HAP-1 (cell line): ENCODE measurements at regions not wholly inside any gene's neighbourhood (a gene's known extent, or its start where the extent isn't known, plus 50 kb on each side); places are given as distances from the start of the nearest gene placed in this dataset.

Source experiments
- DNase-seq, 2 experiments: peaks; one replicate each; pipeline ENCODE4 v3.0.0-alpha.2; 2016 to 2020; ENCODE audit warnings: low spot score in 2 of 2
- H3K27me3 ChIP-seq: fragments of 250-450 bp; sonication (Bioruptor Pico); 2 replicates; pipeline ENCODE4 v1.5.1; 2020; ENCODE audit warnings: low read depth, mild to moderate bottlenecking, moderate library complexity
- H3K36me3 ChIP-seq: fragments of 250-450 bp; sonication (Bioruptor Pico); replicated peaks from 2 replicates; pipeline ENCODE4 v1.5.1; 2020; ENCODE audit warnings: mild to moderate bottlenecking
- H3K4me1 ChIP-seq: fragments of 250-450 bp; sonication (Bioruptor Pico); 2 replicates; pipeline ENCODE4 v1.5.1; 2020; ENCODE audit warnings: mild to moderate bottlenecking
- H3K4me3 ChIP-seq: fragments of 250-450 bp; sonication (Bioruptor Pico); 2 replicates; pipeline ENCODE4 v1.5.1; 2020; ENCODE audit warnings: mild to moderate bottlenecking, moderate library complexity
- H3K9me3 ChIP-seq: fragments of 250-450 bp; sonication (Bioruptor Pico); 2 replicates; pipeline ENCODE4 v1.5.1; 2020; ENCODE audit warnings: mild to moderate bottlenecking, moderate library complexity
- in situ Hi-C: fragments of 300-500 bp; cut with MboI; formaldehyde crosslinking; loops from 3 replicates; pipeline ENCODE4 v1.14.3; 2020; ENCODE audit warnings: low sequenced_read_pairs, inconsistent platforms, mixed read lengths

- Histone ChIP-seq H3K27me3 (no peaks in the 10 kb centered on the region), H3K4me3 (no peak overlapping the region), H3K4me1 (no peaks in the 10 kb centered on the region), H3K36me3 (no peaks in the 10 kb centered on the region), H3K9me3 (no peaks in the 10 kb centered on the region)
- DNase-seq: no peak
- in situ Hi-C loops: no loop called here
Measured at GRCh38 chr9:136611606-136612005, 51.1 kb upstream of the EGFL7 start.

- H3K36me3 ChIP-seq: no peaks in the 10 kb centered on the region
- H3K4me1 ChIP-seq: no peaks in the 10 kb centered on the region
- H3K27me3 ChIP-seq: no peaks in the 10 kb centered on the region
- no peak overlapping the region for H3K4me3 ChIP-seq
- in situ Hi-C loops: no loop called here
- no peak for DNase-seq
- H3K9me3 ChIP-seq: no peaks in the 10 kb centered on the region
Measured at GRCh38 chr9:136611119-136611518, 51.6 kb upstream of the EGFL7 start.

GRCh38 chr9:136610426-136610825 is 52.3 kb upstream of the EGFL7 start:
- H3K4me3 ChIP-seq: no peak overlapping the region
- H3K9me3 ChIP-seq: no peaks in the 10 kb centered on the region
- in situ Hi-C loops: no loop called here
- no peak for DNase-seq
- H3K27me3 ChIP-seq: no peaks in the 10 kb centered on the region
- H3K36me3 ChIP-seq: no peaks in the 10 kb centered on the region
- H3K4me1 ChIP-seq: no peaks in the 10 kb centered on the region

GRCh38 chr9:136609838-136610311 is 52.8 kb upstream of the EGFL7 start:
- H3K4me3 ChIP-seq: no peak overlapping the region
- H3K27me3 ChIP-seq: no peaks in the 10 kb centered on the region
- no peaks in the 10 kb centered on the region for H3K9me3 ChIP-seq
- H3K4me1 ChIP-seq: no peaks in the 10 kb centered on the region
- no peak for DNase-seq
- H3K36me3 ChIP-seq: no peaks in the 10 kb centered on the region
- in situ Hi-C loops: no loop called here

GRCh38 chr9:136609160-136609475 is 53.6 kb upstream of the EGFL7 start:
- H3K4me1 ChIP-seq: no peaks in the 10 kb centered on the region
- DNase-seq: no peak
- H3K27me3 ChIP-seq: no peaks in the 10 kb centered on the region
- in situ Hi-C loops: no loop called here
- no peak overlapping the region for H3K4me3 ChIP-seq
- H3K9me3 ChIP-seq: no peaks in the 10 kb centered on the region
- H3K36me3 ChIP-seq: no peaks in the 10 kb centered on the region

- Histone ChIP-seq H3K9me3 (no peaks in the 10 kb centered on the region), H3K27me3 (no peaks in the 10 kb centered on the region), H3K4me3 (no peak overlapping the region), H3K36me3 (no peaks in the 10 kb centered on the region), H3K4me1 (no peaks in the 10 kb centered on the region)
- in situ Hi-C loops: no loop called here
- no peak for DNase-seq
Measured at GRCh38 chr9:136608348-136609159, 54.2 kb upstream of the EGFL7 start.

- Histone ChIP-seq H3K4me3 (no peak overlapping the region), H3K36me3 (no peaks in the 10 kb centered on the region), H3K4me1 (no peaks in the 10 kb centered on the region), H3K27me3 (no peaks in the 10 kb centered on the region), H3K9me3 (no peaks in the 10 kb centered on the region)
- in situ Hi-C loops: no loop called here
- DNase-seq: no peak
Measured at GRCh38 chr9:136607334-136607919, 55.3 kb upstream of the EGFL7 start.

GRCh38 chr9:136606687-136607333 is 55.9 kb upstream of the EGFL7 start:
- Histone ChIP-seq H3K4me1 (no peaks in the 10 kb centered on the region), H3K36me3 (no peaks in the 10 kb centered on the region), H3K4me3 (no peak overlapping the region), H3K9me3 (no peaks in the 10 kb centered on the region), H3K27me3 (no peaks in the 10 kb centered on the region)
- in situ Hi-C loops: no loop called here
- no peak for DNase-seq

GRCh38 chr9:136605988-136606660 is 56.6 kb upstream of the EGFL7 start:
- H3K9me3 ChIP-seq: no peaks in the 10 kb centered on the region
- H3K4me1 ChIP-seq: no peaks in the 10 kb centered on the region
- no peaks in the 10 kb centered on the region for H3K36me3 ChIP-seq
- H3K4me3 ChIP-seq: no peak overlapping the region
- no peak for DNase-seq
- no peaks in the 10 kb centered on the region for H3K27me3 ChIP-seq
- in situ Hi-C loops: no loop called here

- no peaks in the 10 kb centered on the region for H3K9me3 ChIP-seq
- no peak overlapping the region for H3K4me3 ChIP-seq
- no peaks in the 10 kb centered on the region for H3K36me3 ChIP-seq
- DNase-seq: no peak
- no peaks in the 10 kb centered on the region for H3K27me3 ChIP-seq
- in situ Hi-C loops: no loop called here
- no peaks in the 10 kb centered on the region for H3K4me1 ChIP-seq
Measured at GRCh38 chr9:136604823-136605525, 57.7 kb upstream of the EGFL7 start.

GRCh38 chr9:136603901-136604814 is 58.3 kb upstream of the NOTCH1 start:
- Histone ChIP-seq H3K4me1 (no peaks in the 10 kb centered on the region), H3K27me3 (no peaks in the 10 kb centered on the region), H3K9me3 (no peaks in the 10 kb centered on the region), H3K36me3 (no peaks in the 10 kb centered on the region), H3K4me3 (no peak overlapping the region)
- DNase-seq: no peak
- in situ Hi-C loops: no loop called here

- H3K27me3 ChIP-seq: no peaks in the 10 kb centered on the region
- in situ Hi-C loops: no loop called here
- H3K4me1 ChIP-seq: no peaks in the 10 kb centered on the region
- H3K4me3 ChIP-seq: no peak overlapping the region
- no peak for DNase-seq
- H3K9me3 ChIP-seq: no peaks in the 10 kb centered on the region
- no peaks in the 10 kb centered on the region for H3K36me3 ChIP-seq
Measured at GRCh38 chr9:136603216-136603615, 57.4 kb upstream of the NOTCH1 start.
